CD14-positive monocyte (primary cell): ENCODE measurements at regions not wholly inside any gene's neighbourhood (a gene's known extent, or its start where the extent isn't known, plus 50 kb on each side); places are given as distances from the start of the nearest gene placed in this dataset.

Source experiments
- DNase-seq, 3 donors: peaks; one replicate each; pipeline ENCODE4 v3.0.0-alpha.2; 2011 to 2022
- H2AFZ ChIP-seq: 2 replicates; pipeline ENCODE4 v1.6.0; 2012; ENCODE audit warnings: mild to moderate bottlenecking, low read depth, low read length, inconsistent platforms; ENCODE audit not compliant: insufficient read depth, poor library complexity, severe bottlenecking
- H3K27ac ChIP-seq, 2 donors: 1 replicate in 1 of 2; 2 replicates in 1 of 2; pipeline ENCODE4 v1.5.1; 2012 to 2013; ENCODE audit warnings: low read length in 2 of 2, control low read depth in 1 of 2, inconsistent platforms in 1 of 2, low read depth in 1 of 2, mild to moderate bottlenecking in 1 of 2
- H3K27me3 ChIP-seq, 2 donors: one replicate each; pipeline versions ENCODE4 v1.6.0 to v1.6.1; 2011 to 2013; ENCODE audit warnings: low read length in 2 of 2; ENCODE audit not compliant: control insufficient read depth in 2 of 2, insufficient read depth in 2 of 2
- H3K36me3 ChIP-seq, 2 donors: replicated peaks in 1 of 2; 1 replicate in 1 of 2; 2 replicates in 1 of 2; pipeline versions ENCODE4 v1.5.1 to v1.6.1; 2012 to 2013; ENCODE audit warnings: low read length in 2 of 2, control low read depth in 1 of 2, inconsistent platforms in 1 of 2, mild to moderate bottlenecking in 1 of 2; ENCODE audit not compliant: insufficient read depth in 2 of 2, control insufficient read depth in 1 of 2
- H3K4me1 ChIP-seq, 2 donors: 1 replicate in 1 of 2; 2 replicates in 1 of 2; pipeline versions ENCODE4 v1.5.1 to v1.6.1; 2012 to 2013; ENCODE audit warnings: low read length in 2 of 2, control low read depth in 1 of 2, inconsistent platforms in 1 of 2, mild to moderate bottlenecking in 1 of 2, moderate library complexity in 1 of 2; ENCODE audit not compliant: insufficient read depth in 2 of 2, control insufficient read depth in 1 of 2
- H3K4me2 ChIP-seq: replicated peaks from 2 replicates; pipeline ENCODE3; 2012; ENCODE audit warnings: low read length, moderate library complexity, mild to moderate bottlenecking; ENCODE audit not compliant: poor library complexity, severe bottlenecking; ENCODE audit errors: extremely low read depth
- H3K4me3 ChIP-seq, 3 experiments: fragments of 200-600 bp in 1 of 3; sonication (generic) in 1 of 3; replicated peaks in 1 of 3; 1 replicate in 2 of 3; 2 replicates in 1 of 3; pipeline ENCODE4 v1.5.1; 2011 to 2013; ENCODE audit warnings: low read length in 3 of 3, mild to moderate bottlenecking in 3 of 3, control low read depth in 2 of 3, low read depth in 2 of 3, inconsistent platforms in 1 of 3, moderate library complexity in 1 of 3
- H3K79me2 ChIP-seq: 2 replicates; pipeline ENCODE4 v1.6.0; 2012; ENCODE audit warnings: mild to moderate bottlenecking, control low read depth, inconsistent platforms, low read length, moderate library complexity; ENCODE audit not compliant: insufficient read depth
- H3K9ac ChIP-seq: 2 replicates; pipeline ENCODE4 v1.6.0; 2017; ENCODE audit warnings: low read length, mild to moderate bottlenecking; ENCODE audit not compliant: insufficient read depth, poor library complexity, severe bottlenecking
- H3K9me3 ChIP-seq, 2 donors: replicated peaks in 1 of 2; 1 replicate in 1 of 2; 2 replicates in 1 of 2; pipeline versions ENCODE4 v1.5.1 to v1.6.1; 2012 to 2013; ENCODE audit warnings: low read length in 2 of 2, control low read depth in 1 of 2; ENCODE audit not compliant: control insufficient read depth in 1 of 2, insufficient read depth in 1 of 2
- H4K20me1 ChIP-seq: 2 replicates; pipeline ENCODE4 v1.6.0; 2012; ENCODE audit warnings: mild to moderate bottlenecking, low read length, control low read depth, moderate library complexity; ENCODE audit not compliant: insufficient read depth
- H3K27ac Mint-ChIP-seq, 7 donors: one replicate each; pipeline ENCODE4 v1.8.0; 2020; ENCODE audit warnings: mild to moderate bottlenecking in 7 of 7, mixed read lengths in 7 of 7, moderate library complexity in 6 of 7, inconsistent platforms in 2 of 7
- H3K27me3 Mint-ChIP-seq, 3 donors: one replicate each; pipeline ENCODE4 v1.8.0; 2021 to 2022; ENCODE audit warnings: low read depth in 3 of 3, mild to moderate bottlenecking in 3 of 3, mixed read lengths in 3 of 3, moderate library complexity in 3 of 3, inconsistent platforms in 1 of 3
- H3K36me3 Mint-ChIP-seq, 2 donors: one replicate each; pipeline ENCODE4 v1.8.0; 2020; ENCODE audit warnings: mixed read lengths in 2 of 2, inconsistent platforms in 1 of 2, mild to moderate bottlenecking in 1 of 2
- H3K4me1 Mint-ChIP-seq: one replicate; pipeline ENCODE4 v1.8.0; 2020; ENCODE audit warnings: mild to moderate bottlenecking, mixed read lengths
- H3K4me3 Mint-ChIP-seq, 2 donors: one replicate each; pipeline ENCODE4 v1.8.0; 2020; ENCODE audit warnings: mild to moderate bottlenecking in 2 of 2, mixed read lengths in 2 of 2, moderate library complexity in 1 of 2
- H3K9me3 Mint-ChIP-seq, 7 donors: one replicate each; pipeline ENCODE4 v1.8.0; 2020 to 2022; ENCODE audit warnings: mixed read lengths in 7 of 7, mild to moderate bottlenecking in 6 of 7, moderate library complexity in 6 of 7, inconsistent platforms in 2 of 7
- CTCF ChIP-seq: fragments of 200-600 bp; IDR thresholded peaks from one replicate; pipeline ENCODE4 v1.8.0; 2022; ENCODE audit warnings: antibody characterized with exemption, mild to moderate bottlenecking
- WGBS: methylation state at CpG from one replicate; pipeline ENCODE4 v1.1.5; 2013; ENCODE audit warnings: missing lambda C conversion rate; ENCODE audit not compliant: insufficient coverage; 5-methylcytosine and 5-hydroxymethylcytosine counted together
- intact Hi-C, 2 donors: fragments of 100-400 bp; cut with micrococcal nuclease; formaldehyde crosslinking; loops; one replicate each; pipeline versions ENCODE4 v1.15.0 to v1.15.1; 2023

- Histone ChIP-seq H3K27ac (no peak overlapping the region), H3K27me3 (no peaks in the 10 kb centered on the region), H3K79me2 (no peaks in the 10 kb centered on the region), H3K4me3 (no peak overlapping the region), H2AFZ (no peak overlapping the region), H3K9ac (no peak overlapping the region), H3K4me2 (no peak overlapping the region), H4K20me1 (no peaks in the 10 kb centered on the region), H3K9me3 (no peaks in the 10 kb centered on the region), H3K36me3 (no peaks in the 10 kb centered on the region), H3K4me1 (peaks cover 2 to 6% of the 10 kb centered on the region in 2 donors)
- Mint-ChIP-seq H3K36me3 (no peaks in the 10 kb centered on the region), H3K9me3 (peaks cover 2 to 17% (median 5%) of the 10 kb centered on the region in 7 donors), H3K27me3 (peaks cover 3 to 4% (median 4%) of the 10 kb centered on the region in 3 donors), H3K4me1 (peaks cover 9% of the 10 kb centered on the region), H3K27ac (no peak overlapping the region), H3K4me3 (no peak overlapping the region)
- 88% methylated on average over 2 of the region's 5 CpGs for WGBS
- intact Hi-C loops = no loop called here
- DNase-seq = no peak
- no peak for TF ChIP-seq CTCF
These were observed 226.2 kb upstream of the BCOR start for GRCh38 chrX:40323977-40324376.

- Histone ChIP-seq H3K9ac (no peak overlapping the region), H3K4me1 (peaks cover 0 to 6% of the 10 kb centered on the region in 2 donors), H3K4me2 (no peak overlapping the region), H3K27ac (no peak overlapping the region), H4K20me1 (no peaks in the 10 kb centered on the region), H3K79me2 (no peaks in the 10 kb centered on the region), H2AFZ (no peak overlapping the region), H3K27me3 (no peaks in the 10 kb centered on the region), H3K9me3 (no peaks in the 10 kb centered on the region), H3K4me3 (no peak overlapping the region), H3K36me3 (no peaks in the 10 kb centered on the region)
- Mint-ChIP-seq H3K4me1 (peaks cover 18% of the 10 kb centered on the region), H3K27me3 (peaks cover 2% of the 10 kb centered on the region in 3 donors), H3K9me3 (peaks cover 2 to 22% (median 8%) of the 10 kb centered on the region in 7 donors), H3K36me3 (no peaks in the 10 kb centered on the region), H3K4me3 (no peak overlapping the region), H3K27ac (no peak overlapping the region)
- TF ChIP-seq CTCF = no peak
- intact Hi-C loops = no loop called here
- no peak for DNase-seq
These were observed 223.1 kb upstream of the BCOR start for GRCh38 chrX:40320819-40321218.
